NCI-H2171 (cell line): ENCODE measurements at regions not wholly inside any gene's neighbourhood (a gene's known extent, or its start where the extent isn't known, plus 50 kb on each side); places are given as distances from the start of the nearest gene placed in this dataset.

Source experiments
- DNase-seq: peaks from one replicate; lab custom pipeline; 2025; lab: John Stamatoyannopoulos, UW

- no peak for DNase-seq
Observed at GRCh38 chr5:143561219-143561618, 157.7 kb upstream of the NR3C1 start.

GRCh38 chr5:143560378-143560777 is 156.9 kb upstream of the NR3C1 start:
- no peak for DNase-seq

GRCh38 chr5:143559586-143560109 is 156.2 kb upstream of the NR3C1 start:
- DNase-seq: no peak

GRCh38 chr5:143558048-143558447 is 154.6 kb upstream of the NR3C1 start:
- no peak for DNase-seq

GRCh38 chr5:143557061-143557818 is 153.8 kb upstream of the NR3C1 start:
- DNase-seq: no peak

DNA sequence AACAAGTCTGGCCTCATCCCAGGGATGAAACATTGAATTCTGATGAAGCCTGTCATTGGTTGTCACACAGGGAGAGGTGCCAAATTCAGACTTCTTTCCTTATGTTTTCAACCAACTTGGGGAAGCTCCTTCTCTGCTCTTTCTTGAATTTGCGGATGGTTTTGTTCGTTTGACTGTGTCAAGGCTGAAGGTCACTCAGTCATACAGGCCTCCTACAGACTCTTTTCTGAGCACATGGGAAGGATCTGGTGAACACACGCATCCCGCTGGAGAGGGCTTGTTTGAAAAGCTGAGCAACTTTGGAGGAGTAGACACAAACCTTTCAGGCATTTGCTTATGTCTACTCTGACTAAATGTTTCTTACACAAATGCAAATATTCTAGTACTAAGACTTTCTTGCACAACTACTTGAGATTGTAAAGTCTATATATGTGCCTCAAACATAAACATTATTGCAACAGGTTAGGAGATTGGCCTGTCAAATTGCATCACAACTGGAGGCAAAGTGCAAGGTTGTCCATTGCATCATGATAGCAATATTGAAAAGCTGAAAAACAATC is 151.5 kb upstream of the NR3C1 start:
- no peak for DNase-seq

DNA sequence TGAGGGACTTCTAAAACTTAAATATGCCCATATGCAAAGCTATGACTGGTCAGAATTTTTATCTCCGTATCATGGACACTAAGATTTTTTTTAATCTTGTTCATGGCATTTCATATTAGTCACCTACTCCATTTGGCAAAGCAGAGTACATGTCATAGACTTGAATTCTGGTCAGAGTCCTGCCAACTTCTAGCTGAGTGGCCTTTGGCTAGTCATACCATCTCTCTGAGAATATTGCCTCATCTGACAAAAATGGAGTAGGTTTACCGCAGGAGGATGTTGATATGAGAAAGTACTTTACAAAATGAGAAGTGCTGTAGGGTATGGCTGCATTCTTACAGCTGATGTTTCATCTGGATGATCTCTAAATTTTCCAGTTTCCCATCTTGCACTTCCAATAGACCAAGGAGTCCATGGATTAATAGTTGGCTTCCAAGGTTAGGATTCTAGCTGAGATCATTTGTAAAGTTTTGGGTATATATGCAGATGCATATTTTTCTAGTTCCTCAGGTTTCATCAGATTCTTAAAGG is 150.8 kb upstream of the NR3C1 start:
- no peak for DNase-seq

- no peak for DNase-seq
Observed at GRCh38 chr5:143552680-143553079, 149.2 kb upstream of the NR3C1 start.

DNA sequence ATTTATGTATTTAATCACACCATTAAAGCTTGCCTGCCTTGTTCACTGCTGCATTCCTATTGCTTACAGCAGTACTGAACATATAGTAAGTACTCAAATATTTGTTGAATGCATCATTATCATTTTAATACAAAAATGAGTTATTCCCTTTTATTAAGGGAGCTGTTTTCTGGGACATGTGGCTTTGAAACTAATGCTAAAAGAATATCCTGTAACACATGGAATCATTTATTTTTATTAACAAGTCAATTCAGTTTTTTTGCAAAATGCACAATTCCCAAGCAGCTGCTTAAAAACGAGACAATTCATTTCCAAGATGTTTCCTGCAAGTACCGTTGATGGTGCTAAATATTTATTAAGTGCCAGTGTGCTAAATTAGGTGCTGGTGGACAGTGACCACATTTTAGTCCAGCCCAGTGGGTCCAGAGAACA is 148.3 kb upstream of the NR3C1 start:
- DNase-seq: no peak

DNA sequence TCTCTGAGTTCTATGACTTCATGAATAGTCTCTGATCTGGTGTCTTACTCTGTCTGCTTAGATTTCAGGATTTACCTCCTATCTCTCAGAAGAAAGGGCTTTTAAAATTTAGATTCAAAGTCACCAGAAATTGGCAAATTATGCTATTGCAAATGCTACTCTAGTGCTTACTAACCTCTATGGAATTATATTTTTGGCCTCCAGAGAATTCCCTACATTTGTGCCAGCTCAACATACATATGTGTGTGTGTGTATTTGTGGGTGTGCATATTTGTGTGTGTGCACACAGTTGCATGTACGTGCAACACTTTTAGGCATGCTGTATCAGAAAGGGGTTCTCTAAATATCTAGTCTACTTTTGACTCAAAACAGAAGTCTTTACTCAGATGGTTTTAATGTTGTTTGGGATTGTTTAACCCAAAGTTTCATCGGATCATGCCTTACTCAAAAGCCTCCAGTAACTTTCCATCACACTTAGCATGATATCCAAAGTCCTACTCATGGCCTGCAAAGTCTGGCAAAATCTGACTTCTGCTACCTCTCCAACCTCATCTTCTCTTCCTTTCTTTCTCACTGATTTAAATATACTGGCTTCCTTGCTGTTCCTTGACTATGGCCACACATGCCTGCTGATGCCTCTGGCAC is 147.6 kb upstream of the NR3C1 start:
- DNase-seq: no peak

GRCh38 chr5:143547342-143547741 is 143.9 kb upstream of the NR3C1 start:
- no peak for DNase-seq

DNA sequence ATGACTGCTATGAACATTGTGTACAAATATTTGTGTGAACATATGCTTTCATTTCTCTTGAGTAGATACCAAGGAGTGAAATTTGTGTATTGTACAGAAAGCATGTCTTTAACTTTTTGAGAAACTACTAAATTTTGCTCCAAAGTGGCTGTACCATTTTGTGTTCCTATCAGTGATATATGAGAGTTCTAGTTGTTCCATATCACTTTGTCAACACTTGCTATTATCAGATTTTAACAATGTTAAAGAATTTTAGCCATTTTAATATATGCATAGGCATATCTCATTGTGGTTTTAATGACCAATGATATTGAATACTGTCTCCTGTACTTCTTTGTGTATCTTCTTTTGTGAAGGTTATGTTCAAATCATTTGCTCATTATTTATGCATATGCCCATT is 142.9 kb upstream of the NR3C1 start:
- DNase-seq: no peak

- DNase-seq: no peak
Observed at GRCh38 chr5:143544606-143545005, 141.1 kb upstream of the NR3C1 start.

- no peak for DNase-seq
Observed at GRCh38 chr5:143543358-143544255, 140.1 kb upstream of the NR3C1 start.

DNA sequence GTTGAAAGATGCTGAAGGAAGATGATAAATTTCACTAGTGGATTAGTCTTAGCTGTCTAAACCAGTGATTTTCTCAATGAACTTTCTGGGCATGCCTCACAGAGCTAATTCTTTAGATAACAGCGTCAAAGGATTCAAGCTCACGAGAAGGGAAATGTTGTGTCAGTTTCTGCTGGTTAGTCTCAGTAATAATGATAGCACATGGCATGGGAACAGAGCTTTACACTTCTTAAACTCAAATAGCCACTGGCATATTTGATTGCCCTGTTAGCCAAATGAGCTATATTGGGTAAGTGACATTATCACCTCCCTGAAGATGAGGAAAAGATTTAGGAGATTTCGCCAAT is 139.3 kb upstream of the NR3C1 start:
- DNase-seq: no peak

DNA sequence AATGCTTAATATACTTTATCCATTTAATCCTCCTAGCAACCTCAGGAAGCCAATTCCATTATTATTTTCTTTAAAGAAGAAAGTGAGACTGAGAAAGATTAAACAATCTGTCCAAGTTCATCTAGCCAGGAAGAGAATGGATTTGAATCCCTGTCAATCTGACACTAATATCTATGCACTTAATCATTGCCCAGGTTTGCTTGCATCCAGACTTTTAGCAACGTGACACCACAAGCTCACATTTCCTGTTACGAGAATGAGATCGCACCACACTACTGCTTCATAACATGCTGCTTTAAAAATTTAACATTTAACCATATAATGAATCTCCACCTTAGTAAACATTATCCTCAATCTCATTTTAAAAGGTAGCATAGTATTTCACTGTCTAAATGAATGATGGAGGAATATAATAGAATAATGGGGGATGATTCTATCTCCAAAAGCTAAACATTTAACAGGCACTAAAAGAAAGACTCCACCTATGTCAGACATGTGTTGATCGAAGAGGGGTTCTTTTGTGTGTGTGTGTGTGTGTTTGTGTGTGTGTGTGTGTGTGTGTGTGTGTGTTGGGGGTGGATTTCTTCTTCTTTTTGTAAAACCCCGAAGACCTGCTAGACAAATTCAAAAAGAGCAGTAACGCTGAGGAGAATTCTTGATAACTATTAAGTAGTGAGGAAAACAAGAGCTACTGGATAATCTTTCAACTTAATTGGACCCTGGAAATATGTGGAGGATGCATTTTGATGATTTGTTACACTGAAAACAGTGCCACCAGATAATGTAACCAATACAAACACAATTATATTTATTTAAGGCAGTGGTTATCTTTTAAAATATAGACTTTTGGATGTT is 138.7 kb upstream of the NR3C1 start:
- DNase-seq: no peak

DNA sequence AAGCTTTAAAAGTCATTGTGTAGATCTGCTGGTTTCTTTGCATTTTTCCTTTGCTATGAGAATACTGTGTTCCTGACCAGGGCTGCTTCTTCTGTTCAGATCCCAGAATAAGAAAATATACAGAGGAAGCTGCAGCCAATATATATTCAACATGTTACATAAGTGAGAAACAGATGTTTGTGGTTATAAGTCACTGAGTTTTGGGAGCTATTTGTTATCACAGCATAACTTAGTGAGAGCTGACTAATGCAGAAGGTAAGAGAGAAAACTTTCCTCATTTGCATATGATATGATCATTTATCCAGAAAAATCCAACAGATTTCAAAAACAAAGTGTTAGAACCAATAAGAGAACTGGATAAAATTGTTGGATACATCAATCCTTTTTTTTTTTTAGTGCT is 136.3 kb upstream of the NR3C1 start:
- DNase-seq: no peak

GRCh38 chr5:143537056-143537455 is 133.6 kb upstream of the NR3C1 start:
- DNase-seq: no peak

DNA sequence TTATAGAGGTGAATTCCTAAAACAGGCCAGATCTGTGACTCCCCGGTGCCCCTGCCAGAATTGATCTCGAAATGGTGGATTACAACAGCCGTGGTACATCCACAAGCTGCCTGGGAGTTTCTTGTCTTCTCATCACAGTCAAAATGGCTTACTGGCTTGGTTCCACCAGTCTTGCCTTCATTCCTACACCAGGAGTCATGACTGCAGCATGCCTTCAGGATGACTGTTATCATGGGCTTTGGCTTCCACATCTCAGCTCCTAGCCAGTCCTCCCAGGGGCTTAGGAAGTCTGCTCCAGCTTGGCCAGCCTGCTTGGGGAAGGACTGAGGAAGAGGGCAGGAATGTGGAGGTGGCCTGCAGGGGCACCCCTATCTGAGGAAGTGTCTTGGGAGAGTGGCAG is 132.9 kb upstream of the NR3C1 start:
- DNase-seq: no peak

DNA sequence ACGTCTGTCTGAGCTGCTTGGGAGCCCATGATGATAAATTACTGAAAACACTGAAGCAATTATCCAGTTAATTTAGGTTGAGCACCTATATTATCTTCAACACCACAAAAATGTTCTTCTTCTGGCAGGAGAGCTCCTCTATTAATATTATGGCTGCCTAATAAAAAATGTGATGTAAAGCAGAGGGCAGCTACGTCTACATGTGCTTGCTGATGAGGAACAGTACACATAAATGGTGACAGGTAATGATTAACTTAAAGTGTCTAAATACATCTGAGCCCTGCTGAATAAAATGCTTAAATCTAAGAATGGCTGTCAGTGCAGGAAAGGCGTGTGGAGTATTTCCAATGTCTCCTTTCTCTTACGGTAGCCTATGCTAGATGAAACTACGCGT is 131.3 kb upstream of the NR3C1 start:
- no peak for DNase-seq
